Ishikawa (cell line): ENCODE measurements at regions not wholly inside any gene's neighbourhood (a gene's known extent, or its start where the extent isn't known, plus 50 kb on each side); places are given as distances from the start of the nearest gene placed in this dataset.

Experiments used
- CEBPB ChIP-seq: IDR thresholded peaks from 2 replicates; pipeline ENCODE4 v1.6.1; 2012
- CREB1 ChIP-seq: IDR thresholded peaks from 2 replicates; pipeline ENCODE4 v1.6.1; 2012; ENCODE audit warnings: low read depth
- EGR1 ChIP-seq: IDR thresholded peaks from 2 replicates; pipeline ENCODE4 v1.6.1; 2012
- EP300 ChIP-seq: IDR thresholded peaks from 2 replicates; pipeline ENCODE4 v1.6.1; 2012; ENCODE audit warnings: borderline replicate concordance
- FOXM1 ChIP-seq: IDR thresholded peaks from 2 replicates; pipeline ENCODE4 v1.6.1; 2012; ENCODE audit warnings: low read depth, borderline replicate concordance
- NFIC ChIP-seq: IDR thresholded peaks from 2 replicates; pipeline ENCODE4 v1.6.1; 2012
- RAD21 ChIP-seq: IDR thresholded peaks from 2 replicates; pipeline ENCODE4 v1.6.1; 2012; ENCODE audit warnings: low read depth
- TAF1 ChIP-seq: IDR thresholded peaks from 2 replicates; pipeline ENCODE4 v1.6.1; 2012; ENCODE audit warnings: low read depth, mild to moderate bottlenecking
- TCF12 ChIP-seq: IDR thresholded peaks from 2 replicates; pipeline ENCODE4 v1.6.1; 2012; ENCODE audit warnings: low read depth
- TEAD4 ChIP-seq: IDR thresholded peaks from 2 replicates; pipeline ENCODE4 v1.6.1; 2012
- YY1 ChIP-seq: IDR thresholded peaks from 2 replicates; pipeline ENCODE4 v1.6.1; 2012; ENCODE audit warnings: low read depth
- ZBTB7A ChIP-seq: IDR thresholded peaks from 2 replicates; pipeline ENCODE4 v1.6.1; 2012; ENCODE audit warnings: low read depth
- TF ChIP-seq, protein P1 (sequence below): IDR thresholded peaks from 2 replicates; pipeline ENCODE4 v1.6.1; 2012
- TF ChIP-seq, protein P2 (sequence below): IDR thresholded peaks from 2 replicates; pipeline ENCODE4 v1.6.1; 2012
- TF ChIP-seq, protein P3 (sequence below): IDR thresholded peaks from 2 replicates; pipeline ENCODE4 v1.6.1; 2012; ENCODE audit warnings: low read depth, mild to moderate bottlenecking

DNA sequence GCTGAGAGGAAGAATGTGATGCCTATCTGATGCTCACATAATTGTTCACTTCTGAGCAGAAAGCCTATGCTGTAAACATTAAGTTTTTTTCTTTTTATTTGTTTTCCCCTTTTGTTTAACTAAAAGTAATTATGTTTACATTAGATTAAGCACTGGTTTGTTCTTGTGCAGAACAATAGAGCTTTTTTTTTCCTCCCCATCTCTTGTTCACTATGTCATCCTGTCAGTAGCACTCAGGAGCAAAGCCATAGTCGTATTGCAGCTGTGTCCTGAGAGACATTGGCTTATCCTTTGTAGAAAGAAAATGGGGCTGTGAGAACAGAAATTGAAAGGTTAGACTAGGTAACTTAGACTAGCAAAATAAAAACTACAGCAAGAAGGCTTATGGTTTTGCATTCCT, 301.8 kb upstream of the RAG2 start:
- TF ChIP-seq YY1, result no peak
- no peak for TF ChIP-seq NFIC
- no peak for TF ChIP-seq TAF1
- TF ChIP-seq, protein P1, sequence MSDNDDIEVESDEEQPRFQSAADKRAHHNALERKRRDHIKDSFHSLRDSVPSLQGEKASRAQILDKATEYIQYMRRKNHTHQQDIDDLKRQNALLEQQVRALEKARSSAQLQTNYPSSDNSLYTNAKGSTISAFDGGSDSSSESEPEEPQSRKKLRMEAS, result no peak
- TF ChIP-seq, protein P2, sequence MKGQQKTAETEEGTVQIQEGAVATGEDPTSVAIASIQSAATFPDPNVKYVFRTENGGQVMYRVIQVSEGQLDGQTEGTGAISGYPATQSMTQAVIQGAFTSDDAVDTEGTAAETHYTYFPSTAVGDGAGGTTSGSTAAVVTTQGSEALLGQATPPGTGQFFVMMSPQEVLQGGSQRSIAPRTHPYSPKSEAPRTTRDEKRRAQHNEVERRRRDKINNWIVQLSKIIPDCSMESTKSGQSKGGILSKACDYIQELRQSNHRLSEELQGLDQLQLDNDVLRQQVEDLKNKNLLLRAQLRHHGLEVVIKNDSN, result no peak
- TF ChIP-seq CEBPB, result no peak
- TF ChIP-seq TEAD4, result no peak
- no peak for TF ChIP-seq EGR1
- TF ChIP-seq TCF12, result no peak
- TF ChIP-seq, protein P3, sequence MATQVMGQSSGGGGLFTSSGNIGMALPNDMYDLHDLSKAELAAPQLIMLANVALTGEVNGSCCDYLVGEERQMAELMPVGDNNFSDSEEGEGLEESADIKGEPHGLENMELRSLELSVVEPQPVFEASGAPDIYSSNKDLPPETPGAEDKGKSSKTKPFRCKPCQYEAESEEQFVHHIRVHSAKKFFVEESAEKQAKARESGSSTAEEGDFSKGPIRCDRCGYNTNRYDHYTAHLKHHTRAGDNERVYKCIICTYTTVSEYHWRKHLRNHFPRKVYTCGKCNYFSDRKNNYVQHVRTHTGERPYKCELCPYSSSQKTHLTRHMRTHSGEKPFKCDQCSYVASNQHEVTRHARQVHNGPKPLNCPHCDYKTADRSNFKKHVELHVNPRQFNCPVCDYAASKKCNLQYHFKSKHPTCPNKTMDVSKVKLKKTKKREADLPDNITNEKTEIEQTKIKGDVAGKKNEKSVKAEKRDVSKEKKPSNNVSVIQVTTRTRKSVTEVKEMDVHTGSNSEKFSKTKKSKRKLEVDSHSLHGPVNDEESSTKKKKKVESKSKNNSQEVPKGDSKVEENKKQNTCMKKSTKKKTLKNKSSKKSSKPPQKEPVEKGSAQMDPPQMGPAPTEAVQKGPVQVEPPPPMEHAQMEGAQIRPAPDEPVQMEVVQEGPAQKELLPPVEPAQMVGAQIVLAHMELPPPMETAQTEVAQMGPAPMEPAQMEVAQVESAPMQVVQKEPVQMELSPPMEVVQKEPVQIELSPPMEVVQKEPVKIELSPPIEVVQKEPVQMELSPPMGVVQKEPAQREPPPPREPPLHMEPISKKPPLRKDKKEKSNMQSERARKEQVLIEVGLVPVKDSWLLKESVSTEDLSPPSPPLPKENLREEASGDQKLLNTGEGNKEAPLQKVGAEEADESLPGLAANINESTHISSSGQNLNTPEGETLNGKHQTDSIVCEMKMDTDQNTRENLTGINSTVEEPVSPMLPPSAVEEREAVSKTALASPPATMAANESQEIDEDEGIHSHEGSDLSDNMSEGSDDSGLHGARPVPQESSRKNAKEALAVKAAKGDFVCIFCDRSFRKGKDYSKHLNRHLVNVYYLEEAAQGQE, result no peak
- no peak for TF ChIP-seq CREB1
- no peak for TF ChIP-seq EP300
- no peak for TF ChIP-seq FOXM1
- TF ChIP-seq RAD21, result no peak
- TF ChIP-seq ZBTB7A, result no peak

DNA sequence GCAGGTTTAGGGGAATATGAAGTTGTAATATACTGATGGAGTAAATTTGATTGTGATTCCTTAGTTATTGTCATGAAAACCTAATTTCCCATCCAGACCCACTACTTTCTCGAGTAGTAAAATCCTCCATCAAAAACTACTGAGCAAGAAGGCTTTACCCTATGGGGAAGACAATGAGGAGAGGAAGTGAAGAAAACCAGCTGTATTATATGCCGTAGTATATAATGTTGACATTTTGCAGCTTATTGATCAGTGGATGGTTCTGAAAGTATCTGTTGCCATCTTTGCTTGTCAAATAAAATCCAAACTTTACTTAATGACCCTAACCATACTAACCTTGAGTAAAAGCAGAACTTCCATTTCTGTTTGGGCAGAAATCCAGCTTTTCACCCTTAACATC, 292.8 kb upstream of the RAG2 start:
- TF ChIP-seq ZBTB7A, result no peak
- TF ChIP-seq TAF1, result no peak
- TF ChIP-seq, protein P1, result no peak
- TF ChIP-seq, protein P2, result no peak
- TF ChIP-seq NFIC, result no peak
- TF ChIP-seq RAD21, result no peak
- TF ChIP-seq CEBPB, result no peak
- no peak for TF ChIP-seq YY1
- no peak for TF ChIP-seq EGR1
- TF ChIP-seq, protein P3, result no peak
- no peak for TF ChIP-seq TEAD4
- TF ChIP-seq CREB1, result no peak
- TF ChIP-seq EP300, result no peak
- no peak for TF ChIP-seq TCF12
- TF ChIP-seq FOXM1, result no peak

DNA sequence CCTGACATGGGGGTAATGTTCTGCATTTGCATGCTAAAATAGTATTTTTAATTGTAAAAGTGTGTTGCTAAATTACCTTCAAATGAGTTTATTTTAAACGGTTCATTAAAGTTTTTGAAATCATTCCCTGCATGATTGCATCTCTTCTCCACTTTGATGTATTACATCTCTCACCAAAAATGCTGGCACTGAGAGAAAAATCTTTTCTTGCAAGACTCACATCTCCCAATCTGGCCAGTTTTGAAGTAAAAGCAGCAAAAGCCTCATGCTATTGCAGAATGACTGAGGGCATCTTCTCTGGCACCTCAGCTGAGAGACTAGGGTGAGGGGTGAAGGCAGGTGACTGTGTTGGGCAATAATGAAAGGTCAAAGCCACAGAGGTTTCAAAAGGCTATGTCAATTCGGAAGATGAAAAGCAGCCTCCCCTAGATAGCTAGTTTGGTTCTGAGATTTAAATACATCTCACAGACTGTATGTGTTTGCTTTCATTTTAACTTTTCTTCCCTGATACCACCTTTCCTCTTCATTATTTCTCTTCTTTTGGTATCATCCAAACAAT, 292.2 kb upstream of the RAG2 start:
- TF ChIP-seq YY1 (no peak), TAF1 (no peak), RAD21 (no peak), EP300 (no peak), ZBTB7A (no peak), TEAD4 (no peak), CREB1 (no peak), TCF12 (no peak), CEBPB (no peak), EGR1 (no peak), NFIC (no peak), FOXM1 (no peak)
- TF ChIP-seq, protein P2, result no peak
- TF ChIP-seq, protein P3, result no peak
- TF ChIP-seq, protein P1, result no peak
